HEK293 (cell line): ENCODE measurements at regions not wholly inside any gene's neighbourhood (a gene's known extent, or its start where the extent isn't known, plus 50 kb on each side); places are given as distances from the start of the nearest gene placed in this dataset.

ENCODE experiments used
- CTCF ChIP-seq: fragments of 450-650 bp; formaldehyde crosslinking; IDR thresholded peaks from 2 replicates; pipeline ENCODE4 v1.5.1; 2016; ENCODE audit warnings: missing biosample characterization, missing genetic modification characterization
- HOXA7 ChIP-seq: sonication (generic); formaldehyde crosslinking; IDR thresholded peaks from 2 replicates; pipeline ENCODE4 v1.8.1; 2022; ENCODE audit warnings: missing genetic modification reagents, borderline replicate concordance
- RBAK ChIP-seq: fragments of 450-650 bp; formaldehyde crosslinking; IDR thresholded peaks from 2 replicates; pipeline ENCODE4 v1.5.1; 2016; ENCODE audit warnings: missing biosample characterization, missing genetic modification characterization
- YY1 ChIP-seq: fragments of 450-650 bp; formaldehyde crosslinking; IDR thresholded peaks from 2 replicates; pipeline ENCODE4 v1.5.1; 2018; ENCODE audit warnings: missing biosample characterization, missing genetic modification characterization
- ZEB2 ChIP-seq: fragments of 450-650 bp; formaldehyde crosslinking; IDR thresholded peaks from 2 replicates; pipeline ENCODE4 v1.5.1; 2016; ENCODE audit warnings: missing biosample characterization, missing genetic modification characterization
- ZNF112 ChIP-seq: fragments of 450-650 bp; formaldehyde crosslinking; IDR thresholded peaks from 2 replicates; pipeline ENCODE4 v1.5.0; 2017; ENCODE audit warnings: missing biosample characterization, missing genetic modification characterization
- ZNF138 ChIP-seq: fragments of 450-650 bp; formaldehyde crosslinking; IDR thresholded peaks from 2 replicates; pipeline ENCODE4 v1.5.1; 2016; ENCODE audit warnings: missing biosample characterization, missing genetic modification characterization, borderline replicate concordance
- ZNF514 ChIP-seq: fragments of 450-650 bp; formaldehyde crosslinking; IDR thresholded peaks from 2 replicates; pipeline ENCODE4 v1.5.1; 2016; ENCODE audit warnings: missing biosample characterization, missing genetic modification characterization

GRCh38 chr9:130765137-130766020, 69.7 kb upstream of the ABL1 start:
- TF ChIP-seq ZNF138 (tag by site-specific recombination), result no peak
- no peak for TF ChIP-seq HOXA7 (CRISPR knock-in tag)
- no peak for TF ChIP-seq ZNF112
- TF ChIP-seq CTCF, result no peak
- no peak for TF ChIP-seq ZEB2 (tag by site-specific recombination)
- TF ChIP-seq ZNF514 (tag by site-specific recombination), result no peak
- no peak for TF ChIP-seq YY1 (tag by site-specific recombination)
- TF ChIP-seq RBAK (tag by site-specific recombination), result no peak
